GM19397 (cell line): ENCODE measurements at regions not wholly inside any gene's neighbourhood (a gene's known extent, or its start where the extent isn't known, plus 50 kb on each side); places are given as distances from the start of the nearest gene placed in this dataset.
"Not testable (repeated sequence)": the region's sequence is repeated elsewhere in the genome, so short reads cannot be mapped to it uniquely, and the experiment has no call there.

Experiments
- ATAC-seq: cut with Tn5 transposase; IDR thresholded peaks from one replicate; pipeline ENCODE4 v1.9.1; 2021; ENCODE audit warnings: mild to moderate bottlenecking, moderate library complexity; ENCODE audit not compliant: unreplicated experiment

DNA sequence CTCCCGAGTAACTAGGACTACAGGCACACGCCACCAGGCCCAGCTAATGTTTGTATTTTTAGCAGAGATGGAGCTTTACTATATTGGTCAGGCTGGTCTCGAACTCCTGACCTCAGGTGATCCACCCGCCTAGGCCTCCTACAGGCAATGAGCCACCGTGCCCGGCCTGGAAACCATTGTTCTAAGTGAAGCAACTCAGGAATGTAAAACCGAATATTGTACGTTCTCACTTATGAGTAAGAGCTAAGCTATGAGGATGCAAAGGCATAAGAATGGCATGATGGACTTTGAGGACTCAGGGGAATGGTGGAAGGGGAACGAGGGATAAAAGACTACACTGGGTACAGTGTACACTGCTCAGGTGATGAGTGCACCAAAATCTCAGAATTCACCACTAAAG is 235.1 kb upstream of the AUTS2 start:
- no peak for ATAC-seq

- no peak for ATAC-seq
Observed at GRCh38 chr7:69364813-69365643, 233.2 kb upstream of the AUTS2 start.

DNA sequence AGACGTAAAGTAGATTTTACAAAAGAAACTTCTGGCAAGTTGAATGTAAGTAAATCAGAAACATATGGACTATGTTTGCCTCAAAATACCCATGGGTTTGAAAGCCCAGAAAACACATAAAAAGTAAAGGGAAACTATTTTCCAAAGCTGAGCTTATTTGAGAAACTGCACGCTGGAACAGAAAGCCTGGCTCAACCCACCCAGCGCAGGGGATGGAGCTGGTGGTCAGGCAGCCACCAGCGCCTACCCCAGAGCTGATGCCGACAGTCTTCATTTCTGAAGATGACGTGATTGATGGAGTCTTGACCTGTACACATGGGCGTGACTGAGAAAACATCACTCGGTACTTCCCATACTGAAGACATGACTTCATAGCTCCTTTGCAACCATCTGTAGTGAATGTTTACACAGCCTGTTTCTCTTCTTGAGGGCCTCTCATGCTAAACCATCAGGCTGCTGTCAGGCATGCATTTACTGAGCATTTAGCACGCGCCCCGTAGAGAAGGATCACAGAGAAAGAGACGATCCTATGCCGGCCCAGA is 232.6 kb upstream of the AUTS2 start:
- no peak for ATAC-seq

- no peak for ATAC-seq
Observed at GRCh38 chr7:69367780-69368179, 230.5 kb upstream of the AUTS2 start.

DNA sequence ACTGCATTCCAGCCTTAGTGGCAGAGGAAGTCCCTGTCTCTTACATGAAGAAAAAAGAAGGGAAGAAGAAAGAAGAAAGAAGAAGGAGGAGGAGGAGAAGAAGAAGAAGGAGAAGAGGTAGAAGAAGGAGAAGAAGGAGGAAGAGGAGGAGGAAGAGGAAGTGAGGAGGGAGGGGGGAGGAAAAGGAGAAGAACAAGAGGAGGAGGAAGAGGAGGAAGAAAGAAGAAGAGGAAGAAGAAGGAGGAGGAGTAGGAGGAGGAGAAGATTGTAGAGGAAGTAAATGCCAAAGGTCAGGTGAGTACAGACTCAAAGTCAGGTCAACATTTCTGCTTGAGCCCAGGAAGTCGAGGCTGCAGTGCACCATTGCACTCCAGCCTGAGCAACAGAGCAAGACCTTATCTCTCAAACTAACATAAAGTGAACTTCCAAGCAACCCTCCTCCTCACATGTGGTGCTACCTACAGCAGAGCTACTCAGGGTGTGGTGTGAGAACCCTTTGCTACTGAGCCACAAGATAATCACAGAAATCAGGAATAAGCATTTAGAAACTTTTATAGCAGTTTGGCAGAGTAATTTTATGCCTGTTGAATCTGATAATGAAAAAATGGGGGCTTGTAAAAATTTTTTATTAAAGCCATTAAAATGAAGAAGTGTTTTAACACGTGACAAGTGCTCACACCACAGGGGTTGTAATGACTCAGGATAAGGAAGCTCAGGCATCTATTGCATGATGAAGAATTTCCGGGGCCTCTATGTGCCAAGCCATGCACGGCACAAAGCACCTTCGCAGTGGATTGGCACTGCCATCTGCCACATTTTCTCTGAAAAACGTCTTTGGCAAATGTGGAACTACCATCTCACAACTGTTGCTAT is 224.9 kb upstream of the AUTS2 start:
- no peak for ATAC-seq

GRCh38 chr7:69374044-69374425 is 224.2 kb upstream of the AUTS2 start:
- ATAC-seq, result no peak

DNA sequence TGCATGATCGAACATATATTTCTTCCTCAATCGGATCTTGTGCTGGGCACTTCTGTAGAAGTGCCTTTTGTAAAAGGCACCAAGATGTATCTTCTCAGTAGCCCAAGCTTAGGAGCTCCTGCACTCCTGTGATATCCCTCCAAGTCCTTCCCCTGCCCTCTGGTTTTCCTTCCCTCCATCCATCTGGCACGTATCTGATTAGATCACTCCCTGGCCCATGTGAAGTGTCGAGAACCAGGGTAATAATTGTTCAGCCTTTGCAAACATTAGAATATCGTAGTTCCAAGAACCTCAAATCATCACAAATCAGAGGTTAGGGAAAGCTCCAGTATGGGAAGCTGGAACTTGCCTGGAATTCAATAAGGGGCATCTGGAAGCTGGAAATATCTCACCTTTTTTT is 221.1 kb upstream of the AUTS2 start:
- no peak for ATAC-seq

DNA sequence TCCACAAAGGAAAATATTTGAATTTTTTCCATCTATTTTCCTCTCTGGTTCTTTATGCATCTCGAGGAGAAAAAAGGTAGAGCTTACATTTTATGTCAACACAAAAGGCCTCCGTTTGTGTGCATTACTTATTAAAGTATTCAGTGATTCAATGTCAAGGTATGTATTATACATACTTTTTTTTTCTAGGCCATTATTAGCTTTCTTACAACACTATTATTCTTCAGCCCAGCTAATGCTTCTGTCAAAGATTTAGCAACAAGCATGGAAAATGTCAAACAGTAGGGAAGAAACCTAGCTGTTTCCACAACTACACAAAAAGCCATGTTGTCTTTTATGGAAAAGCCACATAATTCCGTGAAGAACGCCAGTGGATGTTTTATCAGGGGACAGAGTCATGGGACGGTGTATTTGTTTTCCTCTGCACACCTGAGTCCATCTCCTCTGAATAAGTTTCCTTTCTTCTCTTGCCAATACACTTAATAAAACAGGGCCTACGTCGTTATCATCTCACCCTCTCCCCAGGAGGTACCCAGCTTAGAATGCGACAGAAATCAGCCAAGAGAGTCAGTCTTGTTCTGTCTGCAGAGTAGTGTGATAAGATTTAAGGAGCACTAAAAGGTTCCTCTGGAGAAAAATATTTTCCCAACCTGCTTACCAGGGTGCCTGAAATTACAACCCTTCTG is 209.7 kb upstream of the AUTS2 start:
- no peak for ATAC-seq

GRCh38 chr7:69389216-69389615 is 209.1 kb upstream of the AUTS2 start:
- no peak for ATAC-seq

DNA sequence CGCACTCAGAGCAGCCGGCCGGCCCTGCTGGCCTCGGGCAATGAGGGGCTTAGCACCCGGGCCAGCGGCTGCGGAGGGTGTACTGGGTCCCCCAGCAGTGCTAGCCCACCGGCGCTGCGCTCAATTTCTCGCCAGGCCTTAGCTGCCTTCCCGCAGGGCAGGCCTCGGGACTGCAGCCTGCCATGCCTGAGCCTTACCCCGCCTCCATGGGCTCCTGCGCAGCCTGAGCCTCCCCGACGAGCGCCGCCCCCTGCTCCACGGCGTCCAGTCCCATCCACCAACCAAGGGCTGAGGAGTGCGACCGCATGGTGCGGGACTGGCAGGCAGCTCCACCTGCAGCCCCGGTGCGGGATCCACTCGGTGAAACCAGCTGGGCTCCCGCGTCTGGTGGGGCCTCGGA is 204.4 kb upstream of the AUTS2 start:
- ATAC-seq, result not testable (repeated sequence)

DNA sequence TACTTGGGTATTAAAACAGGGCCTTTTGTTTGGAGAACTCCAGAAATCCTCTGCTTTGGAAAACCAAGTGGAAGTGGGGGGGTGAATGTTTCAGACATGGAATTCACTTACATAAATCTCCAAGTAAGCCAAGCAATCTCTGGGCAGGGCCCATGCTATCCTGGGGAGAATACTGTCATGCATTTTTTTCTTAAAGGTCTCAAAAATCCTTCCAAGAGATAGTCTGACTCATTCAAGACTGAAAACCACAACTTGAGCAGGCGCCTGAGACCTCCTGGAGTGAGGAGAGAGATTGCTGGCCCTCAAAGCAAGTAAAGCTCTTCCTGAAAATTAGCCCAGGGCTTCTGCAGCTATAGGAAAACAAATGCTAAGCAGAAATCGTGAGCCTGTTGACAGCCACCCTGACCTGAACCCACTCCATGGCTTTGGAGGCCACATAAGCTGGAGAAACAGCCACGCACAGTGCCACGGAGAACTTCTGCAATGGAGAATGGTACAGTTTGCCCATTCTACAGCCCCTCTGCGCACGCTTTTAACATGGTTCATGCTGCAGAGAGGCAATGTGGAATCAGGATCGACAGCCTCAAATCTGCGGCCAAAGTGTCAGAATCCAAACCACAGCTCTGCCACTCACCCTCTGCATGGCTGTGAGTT is 203.1 kb upstream of the AUTS2 start:
- ATAC-seq, result no peak

GRCh38 chr7:69398986-69399385 is 199.3 kb upstream of the AUTS2 start:
- ATAC-seq, result no peak

GRCh38 chr7:69399401-69399800 is 198.9 kb upstream of the AUTS2 start:
- no peak for ATAC-seq

- ATAC-seq, result no peak
Observed at GRCh38 chr7:69402696-69403095, 195.6 kb upstream of the AUTS2 start.

DNA sequence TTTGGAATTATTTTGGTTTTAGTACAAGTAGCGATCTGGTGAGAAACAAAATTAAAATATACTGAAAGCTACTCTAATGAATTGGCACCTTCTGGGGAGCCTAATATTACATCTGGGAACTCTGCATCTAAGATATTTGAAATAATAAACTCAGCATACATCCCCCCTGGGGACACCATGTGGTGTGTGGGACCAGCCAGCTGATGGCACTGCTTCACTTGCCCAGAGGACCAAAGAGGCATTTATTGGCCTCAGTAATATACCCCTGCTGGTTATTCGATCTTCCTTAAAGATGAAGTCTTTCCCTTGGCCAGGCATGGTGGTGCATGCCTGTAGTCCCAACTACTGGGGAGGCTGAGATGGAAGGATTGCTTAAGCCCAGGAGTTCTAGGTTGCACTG is 195.1 kb upstream of the AUTS2 start:
- no peak for ATAC-seq

DNA sequence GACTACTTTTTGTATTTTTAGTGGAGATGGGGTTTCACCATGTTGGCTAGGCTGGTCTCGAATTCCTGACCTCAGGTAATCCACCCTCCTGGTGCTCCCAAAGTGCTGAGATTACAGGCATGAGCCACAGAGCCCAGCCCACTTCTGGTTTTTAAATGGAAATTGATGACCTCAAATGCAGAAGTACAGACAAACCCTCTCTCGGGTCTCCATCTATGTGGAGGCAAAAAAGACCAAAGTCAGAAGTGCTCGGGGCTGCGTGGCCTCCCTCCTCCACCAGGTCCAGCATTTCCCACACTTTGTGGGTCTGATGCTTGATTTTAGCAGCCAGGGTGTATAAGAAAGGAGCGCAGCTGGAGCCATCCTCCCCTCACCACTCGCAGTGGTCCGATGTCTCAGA is 187.3 kb upstream of the AUTS2 start:
- no peak for ATAC-seq

DNA sequence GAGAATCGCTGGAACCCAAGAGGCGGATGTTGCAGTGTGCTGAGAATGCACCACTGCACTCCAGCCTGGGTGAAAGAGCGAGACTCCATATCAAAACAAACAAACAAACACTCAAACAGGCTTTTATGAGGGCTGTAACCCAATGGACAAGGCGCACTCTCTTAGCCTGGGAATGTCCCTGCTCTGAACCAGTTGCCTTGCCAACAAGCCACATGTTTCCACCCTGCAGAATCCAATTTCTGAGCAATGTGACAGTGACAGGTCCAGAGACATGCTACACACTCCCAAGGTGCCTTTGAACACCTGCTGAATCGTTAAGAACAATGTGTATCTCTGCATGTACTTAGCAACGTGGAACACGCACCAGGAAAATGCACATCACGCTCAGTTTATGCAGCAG is 186.8 kb upstream of the AUTS2 start:
- no peak for ATAC-seq

DNA sequence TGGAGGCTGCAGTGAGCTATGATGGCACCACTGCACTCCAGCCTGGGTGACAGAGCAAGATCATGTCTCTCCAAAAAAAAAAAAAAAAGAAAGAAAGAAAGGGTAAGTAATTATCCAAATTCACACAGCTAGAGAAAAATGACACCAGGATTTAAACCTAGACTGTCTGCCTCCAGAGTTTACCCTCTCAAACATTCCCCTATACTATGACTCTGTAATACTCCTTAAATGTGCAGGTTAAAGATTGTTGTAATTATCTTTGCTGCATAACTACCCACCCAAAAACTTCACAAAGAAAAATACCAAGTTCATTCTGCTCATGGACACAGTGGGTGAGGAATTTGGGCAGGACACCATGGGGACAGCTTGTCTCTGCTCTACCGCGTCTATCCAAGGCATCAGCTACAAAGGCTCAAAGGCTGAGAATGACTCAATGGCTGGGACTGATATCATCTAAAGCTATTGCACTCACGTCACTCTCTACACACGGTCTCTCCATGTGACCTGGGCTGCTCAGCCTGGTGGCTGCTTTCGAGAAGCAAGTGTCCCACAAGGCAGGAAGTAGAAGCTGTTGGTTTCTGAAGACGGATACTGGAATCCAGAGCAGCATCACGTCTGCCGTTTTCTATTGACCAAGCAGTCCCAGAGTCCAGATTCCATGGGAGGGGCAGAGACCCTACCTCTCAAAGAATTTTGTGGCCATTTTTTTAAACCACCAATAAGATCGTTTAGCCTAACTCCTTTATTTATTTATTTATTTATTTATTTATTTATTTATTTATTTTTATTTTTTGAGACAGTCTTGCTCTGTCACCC is 185.7 kb upstream of the AUTS2 start:
- ATAC-seq, result no peak

DNA sequence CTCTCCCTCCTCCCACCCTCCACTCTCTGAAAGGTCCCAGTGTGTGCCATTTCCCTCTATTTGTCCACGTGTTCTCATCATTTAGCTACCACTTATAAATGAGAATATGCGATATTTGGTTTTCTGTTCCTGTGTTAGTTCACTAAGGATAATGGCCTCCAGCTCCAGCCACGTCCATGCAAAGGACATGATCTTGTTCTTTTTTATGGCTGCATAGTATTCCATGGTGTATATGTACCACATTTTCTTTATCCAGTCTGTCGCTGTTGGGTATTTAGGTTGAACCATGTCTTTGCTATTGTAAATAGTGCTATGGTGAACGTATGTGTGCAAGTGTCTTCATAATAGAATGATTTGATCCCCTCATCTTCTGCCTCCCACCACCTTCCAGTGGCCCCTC is 183.7 kb upstream of the AUTS2 start:
- no peak for ATAC-seq
